GM13976 (cell line): ENCODE measurements at regions not wholly inside any gene's neighbourhood (a gene's known extent, or its start where the extent isn't known, plus 50 kb on each side); places are given as distances from the start of the nearest gene placed in this dataset.

Source experiments
- DNase-seq: peaks from one replicate; pipeline ENCODE4 v3.0.0; 2012; ENCODE audit warnings: low spot score
- CTCF ChIP-seq: IDR thresholded peaks from 2 replicates; pipeline ENCODE4 v1.5.1; 2012; ENCODE audit warnings: borderline replicate concordance, mild to moderate bottlenecking; ENCODE audit not compliant: insufficient read depth; ENCODE audit errors: extremely low read depth, missing control alignments, control extremely low read depth
- in situ Hi-C: fragments of 300-500 bp; cut with MboI; formaldehyde crosslinking; loops from one replicate; pipeline ENCODE4 v1.12.0; 2022; ENCODE audit warnings: low sequenced_read_pairs, mixed read lengths, inconsistent platforms; ENCODE audit not compliant: unreplicated experiment

- TF ChIP-seq CTCF, result no peak
- in situ Hi-C loops, result no loop called here
- no peak for DNase-seq
Observed at GRCh38 chr1:228882041-228882770, 146.9 kb downstream of the RHOU start.

- no peak for TF ChIP-seq CTCF
- in situ Hi-C loops, result no loop called here
- no peak for DNase-seq
Observed at GRCh38 chr1:228882771-228883450, 147.6 kb downstream of the RHOU start.

- DNase-seq, result no peak
- TF ChIP-seq CTCF, result no peak
- in situ Hi-C loops, result no loop called here
Observed at GRCh38 chr1:228883535-228883934, 148.3 kb downstream of the RHOU start.

GRCh38 chr1:228884196-228884595, 148.9 kb downstream of the RHOU start:
- no peak for TF ChIP-seq CTCF
- in situ Hi-C loops, result no loop called here
- no peak for DNase-seq

GRCh38 chr1:228884615-228885566, 149.6 kb downstream of the RHOU start:
- in situ Hi-C loops, result no loop called here
- DNase-seq, result no peak
- TF ChIP-seq CTCF, result no peak

- in situ Hi-C loops, result no loop called here
- TF ChIP-seq CTCF, result no peak
- DNase-seq, result no peak
Observed at GRCh38 chr1:228885845-228886244, 150.6 kb downstream of the RHOU start.
